GM23338 (cell line): ENCODE measurements at regions not wholly inside any gene's neighbourhood (a gene's known extent, or its start where the extent isn't known, plus 50 kb on each side); places are given as distances from the start of the nearest gene placed in this dataset.

Source experiments
- ATAC-seq: fragments of 200-7000 bp; cut with Tn5 transposase; 3 replicates; pipeline ENCODE4 v1.9.1; 2020
- DNase-seq: peaks from one replicate; pipeline ENCODE4 v3.0.0-alpha.2; 2015; ENCODE audit warnings: low spot score
- H2AFZ ChIP-seq: fragments of 200-600 bp; sonication (generic); 2 replicates; pipeline ENCODE4 v1.8.0; 2016; ENCODE audit warnings: antibody characterized with exemption, mild to moderate bottlenecking, moderate library complexity
- H3F3A ChIP-seq: fragments of 200-600 bp; sonication (generic); replicated peaks from 2 replicates; pipeline ENCODE4 v1.8.0; 2017; ENCODE audit warnings: antibody characterized with exemption, mixed run types, low read depth
- H3K27ac ChIP-seq: fragments of 200-600 bp; sonication (generic); 2 replicates; pipeline ENCODE4 v1.6.1; 2016; ENCODE audit warnings: low read depth
- H3K27me3 ChIP-seq: fragments of 200-600 bp; sonication (generic); 2 replicates; pipeline ENCODE4 v1.8.0; 2016; ENCODE audit warnings: mild to moderate bottlenecking, mixed run types, moderate library complexity; ENCODE audit not compliant: insufficient read depth
- H3K36me3 ChIP-seq: fragments of 200-600 bp; sonication (generic); 2 replicates; pipeline ENCODE4 v1.8.0; 2016; ENCODE audit warnings: mild to moderate bottlenecking; ENCODE audit not compliant: insufficient read depth
- H3K4me1 ChIP-seq: fragments of 200-600 bp; sonication (generic); 2 replicates; pipeline ENCODE4 v1.8.0; 2016; ENCODE audit warnings: mild to moderate bottlenecking, moderate library complexity; ENCODE audit not compliant: insufficient read depth
- H3K4me2 ChIP-seq: fragments of 200-600 bp; sonication (generic); 2 replicates; pipeline ENCODE4 v1.7.1; 2017; ENCODE audit warnings: mixed run types
- H3K4me3 ChIP-seq: fragments of 200-600 bp; sonication (generic); 2 replicates; pipeline ENCODE4 v1.6.1; 2016; ENCODE audit warnings: mixed run types
- H3K79me2 ChIP-seq: fragments of 200-600 bp; sonication (generic); replicated peaks from 2 replicates; pipeline ENCODE4 v1.8.0; 2017; ENCODE audit warnings: mild to moderate bottlenecking; ENCODE audit not compliant: insufficient read depth
- H3K9me2 ChIP-seq: fragments of 200-600 bp; sonication (generic); 2 replicates; pipeline ENCODE4 v1.8.0; 2017; ENCODE audit not compliant: insufficient read depth
- H4K20me1 ChIP-seq: fragments of 200-600 bp; sonication (generic); replicated peaks from 2 replicates; pipeline ENCODE4 v1.8.0; 2017; ENCODE audit warnings: mild to moderate bottlenecking; ENCODE audit not compliant: insufficient read depth
- H3K27ac Mint-ChIP-seq: 2 replicates; pipeline ENCODE4 v1.8.0; 2020; ENCODE audit warnings: inconsistent platforms, mild to moderate bottlenecking, moderate library complexity, mixed read lengths
- H3K27me3 Mint-ChIP-seq: 3 replicates; pipeline ENCODE4 v1.8.0; 2022; ENCODE audit warnings: low read depth, mild to moderate bottlenecking, moderate library complexity, mixed read lengths, inconsistent platforms; ENCODE audit not compliant: insufficient read depth, poor library complexity
- H3K36me3 Mint-ChIP-seq: 3 replicates; pipeline ENCODE4 v1.8.0; 2021; ENCODE audit warnings: low read depth, mild to moderate bottlenecking, inconsistent platforms, moderate library complexity, mixed read lengths
- H3K4me1 Mint-ChIP-seq: 3 replicates; pipeline ENCODE4 v1.8.0; 2020; ENCODE audit warnings: mild to moderate bottlenecking, inconsistent platforms, mixed read lengths
- H3K4me3 Mint-ChIP-seq: 3 replicates; pipeline ENCODE4 v1.8.0; 2021; ENCODE audit warnings: moderate library complexity, mild to moderate bottlenecking, inconsistent platforms, mixed read lengths
- H3K9me3 Mint-ChIP-seq: 3 replicates; pipeline ENCODE4 v1.8.0; 2020; ENCODE audit warnings: moderate library complexity, mild to moderate bottlenecking, inconsistent platforms, mixed read lengths
- CREB1 ChIP-seq: fragments of 250-450 bp; sonication (Bioruptor Pico); IDR thresholded peaks from 2 replicates; pipeline ENCODE4 v1.5.0; 2020; ENCODE audit warnings: low read depth, mild to moderate bottlenecking, moderate library complexity
- CTCF ChIP-seq, 2 experiments: fragments of 200-600 bp in 1 of 2; sonication (generic) in 1 of 2; conservative IDR thresholded peaks; 2 replicates each; pipeline versions ENCODE4 v1.5.1 to v1.6.1; 2016 to 2017; ENCODE audit warnings: antibody characterized with exemption in 2 of 2, low read depth in 2 of 2, mild to moderate bottlenecking in 2 of 2, moderate library complexity in 1 of 2
- ETS1 ChIP-seq: IDR thresholded peaks from 2 replicates; pipeline ENCODE4 v1.6.1; 2016; ENCODE audit warnings: antibody characterized with exemption
- EZH2 ChIP-seq: fragments of 200-600 bp; sonication (generic); IDR thresholded peaks from one replicate; pipeline ENCODE4 v1.8.0; 2017; ENCODE audit warnings: antibody characterized with exemption, mild to moderate bottlenecking, low read depth; ENCODE audit not compliant: unreplicated experiment
- EZH2phosphoT487 ChIP-seq: fragments of 200-600 bp; sonication (generic); IDR thresholded peaks from one replicate; pipeline ENCODE4 v1.8.1; 2018; ENCODE audit warnings: antibody characterized with exemption; ENCODE audit not compliant: unreplicated experiment
- JUNB ChIP-seq: IDR thresholded peaks from one replicate; pipeline ENCODE4 v1.6.1; 2016; ENCODE audit warnings: antibody characterized with exemption; ENCODE audit not compliant: unreplicated experiment
- NANOG ChIP-seq: IDR thresholded peaks from 2 replicates; pipeline ENCODE4 v1.6.1; 2016; ENCODE audit warnings: antibody characterized with exemption, borderline replicate concordance
- POLR2AphosphoS5 ChIP-seq: IDR thresholded peaks from 2 replicates; pipeline ENCODE4 v1.6.1; 2016; ENCODE audit warnings: antibody characterized with exemption, low read depth
- REST ChIP-seq: IDR thresholded peaks from one replicate; pipeline ENCODE4 v1.6.1; 2018; ENCODE audit warnings: antibody characterized with exemption; ENCODE audit not compliant: unreplicated experiment
- STAT1 ChIP-seq: IDR thresholded peaks from one replicate; pipeline ENCODE4 v1.6.1; 2016; ENCODE audit warnings: antibody characterized with exemption; ENCODE audit not compliant: unreplicated experiment
- ZNF114 ChIP-seq: fragments of 250-450 bp; sonication (Bioruptor Pico); IDR thresholded peaks from 2 replicates; pipeline ENCODE4 v1.5.0; 2020; ENCODE audit warnings: mild to moderate bottlenecking, moderate library complexity
- ZNF331 ChIP-seq: fragments of 250-450 bp; sonication (Bioruptor Pico); IDR thresholded peaks from 2 replicates; pipeline ENCODE4 v1.5.0; 2020; ENCODE audit warnings: low read depth, mild to moderate bottlenecking, moderate library complexity
- ZNF462 ChIP-seq: fragments of 250-450 bp; sonication (Bioruptor Pico); IDR thresholded peaks from 2 replicates; pipeline ENCODE4 v1.5.0; 2020; ENCODE audit warnings: mild to moderate bottlenecking, moderate library complexity

- TF ChIP-seq POLR2AphosphoS5, result no peak
- TF ChIP-seq NANOG, result no peak
- TF ChIP-seq ZNF462 (CRISPR knock-in tag), result no peak
- TF ChIP-seq ZNF331, result no peak
- TF ChIP-seq CREB1 (CRISPR knock-in tag), result no peak
- no peak for TF ChIP-seq EZH2phosphoT487
- TF ChIP-seq ZNF114 (CRISPR knock-in tag), result no peak
- TF ChIP-seq JUNB, result no peak
- TF ChIP-seq STAT1, result no peak
- no peak for TF ChIP-seq EZH2
- no peak for TF ChIP-seq ETS1
- TF ChIP-seq REST, result no peak
- TF ChIP-seq CTCF (conservative IDR thresholded peaks at IDR 0.05; ENCODE audit: low read depth in 2 of 2), result no peak
- Histone ChIP-seq H3K4me1 (no peaks in the 10 kb centered on the region), H3K4me2 (no peak overlapping the region), H3F3A (no peaks in the 10 kb centered on the region), H3K9me2 (peaks cover 7% of the 10 kb centered on the region; the same call in 1 of the 2 replicates), H2AFZ (no peak overlapping the region), H3K27ac (no peak overlapping the region), H3K4me3 (no peak overlapping the region), H3K79me2 (no peaks in the 10 kb centered on the region), H3K27me3 (no peaks in the 10 kb centered on the region), H4K20me1 (no peaks in the 10 kb centered on the region), H3K36me3 (no peaks in the 10 kb centered on the region)
- peaks cover 6% of the 10 kb centered on the region; the same call in 2 of the 3 replicates for H3K4me1 Mint-ChIP-seq
- H3K27ac Mint-ChIP-seq, result no peak overlapping the region
- H3K36me3 Mint-ChIP-seq, result no peaks in the 10 kb centered on the region
- DNase-seq (no peak), ATAC-seq (no peak)
- H3K9me3 Mint-ChIP-seq, result no peaks in the 10 kb centered on the region
- no peaks in the 10 kb centered on the region for H3K27me3 Mint-ChIP-seq
- H3K4me3 Mint-ChIP-seq, result no peak overlapping the region
These were observed 258.6 kb upstream of the RASGRP1 start for GRCh38 chr15:38823263-38823662.
